ENCODE measurements at regions not wholly inside any gene's neighbourhood (a gene's known extent, or its start where the extent isn't known, plus 50 kb on each side); places are given as distances from the start of the nearest gene placed in this dataset.

DNA sequence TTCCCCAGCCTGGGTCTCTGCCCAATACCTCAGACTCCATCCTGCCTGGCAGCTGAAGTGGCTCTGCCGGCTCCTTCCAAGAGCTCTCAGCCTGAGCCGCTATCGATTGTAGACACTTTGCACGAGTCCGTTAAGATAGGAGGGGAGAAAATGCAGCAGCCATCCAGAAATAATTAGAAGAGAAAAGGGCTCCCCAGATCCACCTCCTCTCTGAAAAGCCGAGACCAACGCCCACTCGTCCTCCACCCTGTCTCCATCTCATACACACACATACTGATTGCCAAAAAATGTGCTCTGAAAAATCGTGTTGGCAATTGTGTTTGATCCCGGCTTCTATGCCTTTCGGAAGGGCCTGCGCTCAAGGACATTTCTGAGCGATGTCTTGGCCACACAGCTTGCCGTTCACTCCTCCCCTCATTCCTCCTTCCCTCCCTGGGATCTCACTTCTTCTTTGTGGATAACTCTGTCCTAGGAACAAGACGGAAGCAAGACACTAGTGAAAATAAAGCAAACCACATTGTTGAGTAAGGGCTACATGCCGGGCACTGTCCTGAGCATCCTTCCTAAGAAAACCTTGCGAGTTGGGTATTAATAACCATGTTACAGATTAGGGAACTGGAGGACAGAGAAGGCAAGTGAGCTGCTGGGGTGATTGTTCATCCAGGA, 372.8 kb upstream of the MYT1L start:
- H3K4me3 ChIP-seq = no peak overlapping the region
- no peaks in the 10 kb centered on the region for H3K4me1 ChIP-seq (ENCODE audit: low read depth)
- TF ChIP-seq, protein P1, sequence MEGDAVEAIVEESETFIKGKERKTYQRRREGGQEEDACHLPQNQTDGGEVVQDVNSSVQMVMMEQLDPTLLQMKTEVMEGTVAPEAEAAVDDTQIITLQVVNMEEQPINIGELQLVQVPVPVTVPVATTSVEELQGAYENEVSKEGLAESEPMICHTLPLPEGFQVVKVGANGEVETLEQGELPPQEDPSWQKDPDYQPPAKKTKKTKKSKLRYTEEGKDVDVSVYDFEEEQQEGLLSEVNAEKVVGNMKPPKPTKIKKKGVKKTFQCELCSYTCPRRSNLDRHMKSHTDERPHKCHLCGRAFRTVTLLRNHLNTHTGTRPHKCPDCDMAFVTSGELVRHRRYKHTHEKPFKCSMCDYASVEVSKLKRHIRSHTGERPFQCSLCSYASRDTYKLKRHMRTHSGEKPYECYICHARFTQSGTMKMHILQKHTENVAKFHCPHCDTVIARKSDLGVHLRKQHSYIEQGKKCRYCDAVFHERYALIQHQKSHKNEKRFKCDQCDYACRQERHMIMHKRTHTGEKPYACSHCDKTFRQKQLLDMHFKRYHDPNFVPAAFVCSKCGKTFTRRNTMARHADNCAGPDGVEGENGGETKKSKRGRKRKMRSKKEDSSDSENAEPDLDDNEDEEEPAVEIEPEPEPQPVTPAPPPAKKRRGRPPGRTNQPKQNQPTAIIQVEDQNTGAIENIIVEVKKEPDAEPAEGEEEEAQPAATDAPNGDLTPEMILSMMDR (IDR thresholded peaks at IDR 0.05) = no peak
- intact Hi-C loops (cut with DNase I, micrococcal nuclease) = no loop called here
- H3K36me3 ChIP-seq (ENCODE audit: low read depth) = no peaks in the 10 kb centered on the region
- H3K9me3 ChIP-seq = no peaks in the 10 kb centered on the region
- ATAC-seq (no peak), DNase-seq (no peak)

DNA sequence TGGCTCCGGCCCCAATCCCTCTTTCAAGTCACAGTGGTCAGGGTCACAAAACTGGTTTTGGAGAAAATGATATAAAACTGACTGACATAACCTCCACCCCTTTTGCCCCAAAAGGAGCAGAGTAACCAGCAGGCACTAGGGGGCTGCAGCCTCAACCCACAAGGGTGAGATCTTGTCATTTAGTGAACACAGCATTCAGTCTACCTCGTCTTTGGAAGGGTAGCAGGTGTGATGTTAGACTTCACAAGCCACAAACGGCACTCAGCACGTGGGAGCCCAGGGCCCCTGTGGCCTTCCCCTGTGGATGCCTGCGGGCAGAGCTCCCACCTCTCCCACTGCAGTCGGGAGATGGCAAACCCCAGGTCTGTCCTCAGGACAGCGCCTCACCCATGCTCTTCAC, 372.1 kb upstream of the MYT1L start:
- intact Hi-C loops (cut with DNase I, micrococcal nuclease) = no loop called here
- DNase-seq (no peak), ATAC-seq (no peak)
- Histone ChIP-seq H3K36me3 (ENCODE audit: low read depth) (no peaks in the 10 kb centered on the region), H3K9me3 (no peaks in the 10 kb centered on the region), H3K4me1 (ENCODE audit: low read depth) (no peaks in the 10 kb centered on the region), H3K4me3 (no peak overlapping the region)
- TF ChIP-seq, protein P1 (IDR thresholded peaks at IDR 0.05) = no peak

DNA sequence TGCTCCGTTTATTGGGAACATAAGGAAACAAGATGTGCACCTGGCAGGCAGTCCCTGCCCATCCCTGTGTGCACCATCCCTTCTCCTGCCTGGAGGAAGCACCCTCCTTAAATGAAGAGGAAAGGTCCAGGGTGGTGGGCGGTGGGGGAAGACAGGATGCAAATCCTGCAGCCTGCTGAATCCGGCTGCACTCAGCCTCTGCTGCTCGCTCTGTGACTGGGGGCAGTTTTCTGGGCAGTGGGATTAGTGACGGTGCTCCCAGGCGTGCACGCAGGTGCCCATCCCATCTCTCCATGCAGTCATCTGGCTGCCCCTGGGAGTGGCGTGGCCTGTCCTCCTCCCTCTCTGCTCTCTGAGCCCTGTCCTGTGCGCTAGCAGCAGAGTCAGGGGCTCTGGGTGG, 371.3 kb upstream of the MYT1L start:
- Histone ChIP-seq H3K4me1 (ENCODE audit: low read depth) (no peaks in the 10 kb centered on the region), H3K36me3 (ENCODE audit: low read depth) (no peaks in the 10 kb centered on the region), H3K4me3 (no peak overlapping the region), H3K9me3 (no peaks in the 10 kb centered on the region)
- intact Hi-C loops (cut with DNase I, micrococcal nuclease) = no loop called here
- TF ChIP-seq, protein P1 (IDR thresholded peaks at IDR 0.05) = no peak
- ATAC-seq (no peak), DNase-seq (no peak)

DNA sequence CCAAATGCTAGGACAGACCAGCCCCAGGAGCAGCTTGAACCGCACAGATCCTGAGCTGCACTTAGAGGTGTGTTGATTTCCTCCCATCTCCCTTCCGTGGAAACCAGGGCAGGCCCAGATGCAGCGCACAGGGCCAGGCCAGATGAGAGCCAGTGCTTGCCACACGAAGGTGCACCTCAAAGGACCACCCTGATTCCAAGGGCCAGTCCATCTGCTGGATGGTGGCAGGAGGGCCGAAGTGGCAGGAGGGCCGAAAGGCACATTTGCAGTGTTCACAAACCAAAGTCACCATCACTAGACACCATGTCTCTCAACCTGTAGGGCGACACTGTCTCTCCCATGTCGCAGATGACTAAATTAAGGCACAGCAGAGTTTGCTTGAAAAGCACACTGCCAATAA, 370.7 kb upstream of the MYT1L start:
- DNase-seq (no peak), ATAC-seq (no peak)
- Histone ChIP-seq H3K4me1 (ENCODE audit: low read depth) (no peaks in the 10 kb centered on the region), H3K36me3 (ENCODE audit: low read depth) (no peaks in the 10 kb centered on the region), H3K4me3 (no peak overlapping the region), H3K9me3 (no peaks in the 10 kb centered on the region)
- TF ChIP-seq, protein P1 (IDR thresholded peaks at IDR 0.05) = no peak
- intact Hi-C loops (cut with DNase I, micrococcal nuclease) = no loop called here

DNA sequence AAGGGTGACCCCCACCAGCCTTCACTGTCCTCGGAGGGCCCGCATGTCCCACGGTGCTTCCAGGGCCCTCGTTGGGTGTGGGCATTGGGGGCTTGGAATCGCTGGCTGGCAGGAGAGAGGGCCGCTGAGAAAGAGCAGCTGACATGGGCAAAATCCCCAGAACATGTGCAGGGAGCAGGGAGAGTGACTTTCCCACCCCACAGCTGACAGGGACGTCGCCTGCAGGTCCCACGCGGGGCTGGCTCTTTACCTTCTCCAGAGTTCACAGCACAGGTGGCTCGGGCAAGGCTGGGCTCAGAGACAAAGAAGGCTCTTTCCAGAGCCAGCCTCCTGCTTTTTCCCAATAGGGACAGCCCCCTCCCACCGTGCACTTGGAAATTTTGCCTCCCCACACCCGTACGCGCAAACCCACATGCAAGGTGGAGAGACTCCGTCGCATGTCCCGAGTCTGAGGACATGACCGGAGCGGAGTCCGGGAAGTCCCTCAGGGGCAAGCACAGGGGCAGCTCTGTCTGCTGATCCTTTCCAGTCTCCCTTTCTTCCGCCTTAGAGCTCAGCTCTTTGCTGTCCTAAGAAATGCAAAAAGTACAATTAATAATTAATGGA, 370.2 kb upstream of the MYT1L start:
- intact Hi-C loops (cut with DNase I, micrococcal nuclease) = no loop called here
- ATAC-seq = no peak
- TF ChIP-seq, protein P1 (IDR thresholded peaks at IDR 0.05) = no peak

More for the DNA sequence above, 370.2 kb upstream of the MYT1L start:
- Histone ChIP-seq H3K9me3 (no peaks in the 10 kb centered on the region), H3K4me1 (ENCODE audit: low read depth) (no peaks in the 10 kb centered on the region), H3K36me3 (ENCODE audit: low read depth) (no peaks in the 10 kb centered on the region), H3K4me3 (no peak overlapping the region)
- DNase-seq = no peak

All from mucosa of descending colon (tissue), 3 donors.